GM12878 (cell line): ENCODE measurements at regions not wholly inside any gene's neighbourhood (a gene's known extent, or its start where the extent isn't known, plus 50 kb on each side); places are given as distances from the start of the nearest gene placed in this dataset.

Source experiments
- ATAC-seq: fragments of 200-7000 bp; cut with Tn5 transposase; 3 replicates; pipeline ENCODE4 v1.9.1; 2020; ENCODE audit warnings: mild to moderate bottlenecking, moderate library complexity
- BruUV-seq: library from RNA; stranded (reverse); fragments of 400-500 nt; replicated peaks from 2 replicates; lab custom pipeline; 2021; lab: Mats Ljungman, UMichigan
- CTCF ChIA-PET: fragments of 300-600 bp; sonication (Branson Sonifier 250); formaldehyde crosslinking; extraction: SDS; loops from one replicate; lab custom pipeline; 2021; ENCODE audit warnings: inconsistent platforms; lab: Yijun Ruan, JAX
- POLR2A ChIA-PET: fragments of 350-600 bp; formaldehyde crosslinking; extraction: SDS; loops from one replicate; lab custom pipeline; 2021; ENCODE audit warnings: inconsistent platforms; lab: Charles Lee
- RAD21 ChIA-PET: fragments of 300-600 bp; sonication (Branson Sonifier 250); formaldehyde crosslinking; loops from one replicate; lab custom pipeline; 2023; ENCODE audit warnings: antibody characterized with exemption; ENCODE audit not compliant: unreplicated experiment; lab: Charles Lee
- SMC1A ChIA-PET: fragments of 300-600 bp; sonication (Branson Sonifier 250); formaldehyde crosslinking; loops from one replicate; lab custom pipeline; 2023; ENCODE audit not compliant: unreplicated experiment, uncharacterized antibody; lab: Charles Lee
- DNase-seq: peaks from one replicate; pipeline ENCODE4 v3.0.0-alpha.2; 2011; ENCODE audit warnings: low read depth, low spot score
- FAIRE-seq: peaks from 3 replicates; lab custom pipeline; 2011; peaks lifted over from hg19 to GRCh38; lab: Jason Lieb, UNC
- H2AFZ ChIP-seq: 2 replicates; pipeline ENCODE4 v1.6.0; 2011; ENCODE audit warnings: low read depth, low read length, control low read depth; ENCODE audit not compliant: control insufficient read depth
- H3K27ac ChIP-seq: 2 replicates; pipeline ENCODE4 v1.5.1; 2011; ENCODE audit warnings: control low read depth; ENCODE audit not compliant: control insufficient read depth, insufficient read depth
- H3K27me3 ChIP-seq, 2 experiments: replicated peaks in 1 of 2; 2 replicates each; pipeline versions ENCODE4 v1.6.0 to v1.6.1; 2011; ENCODE audit warnings: low read length in 1 of 2; ENCODE audit not compliant: control insufficient read depth in 2 of 2, insufficient read depth in 2 of 2
- H3K36me3 ChIP-seq, 2 experiments: 2 replicates each; pipeline ENCODE4 v1.5.1; 2011; ENCODE audit warnings: low read length in 1 of 2; ENCODE audit not compliant: control insufficient read depth in 2 of 2, insufficient read depth in 2 of 2
- H3K4me1 ChIP-seq: 2 replicates; pipeline ENCODE4 v1.6.1; 2011; ENCODE audit warnings: mild to moderate bottlenecking, low read length, moderate library complexity, mixed read lengths; ENCODE audit not compliant: control insufficient read depth, insufficient read depth
- H3K4me2 ChIP-seq: 2 replicates; pipeline ENCODE4 v1.6.0; 2011; ENCODE audit warnings: control low read depth; ENCODE audit not compliant: control insufficient read depth, insufficient read depth
- H3K4me3 ChIP-seq: fragments of 200-600 bp; sonication (generic); 2 replicates; pipeline ENCODE4 v1.5.1; 2016
- H3K79me2 ChIP-seq: 2 replicates; pipeline ENCODE4 v1.6.0; 2011; ENCODE audit warnings: low read length; ENCODE audit not compliant: control insufficient read depth, insufficient read depth
- H3K9ac ChIP-seq: 2 replicates; pipeline ENCODE4 v1.8.0; 2011; ENCODE audit warnings: low read length, control low read depth, mixed read lengths; ENCODE audit not compliant: control insufficient read depth, insufficient read depth
- H3K9me3 ChIP-seq: replicated peaks from 3 replicates; pipeline ENCODE4 v1.5.1; 2011; ENCODE audit warnings: mild to moderate bottlenecking, low read length; ENCODE audit not compliant: control insufficient read depth, insufficient read depth
- H4K20me1 ChIP-seq: 2 replicates; pipeline ENCODE4 v1.6.0; 2011; ENCODE audit not compliant: control insufficient read depth, insufficient read depth
- ATF3 ChIP-seq: IDR thresholded peaks from 2 replicates; pipeline ENCODE4 v1.6.1; 2011; ENCODE audit warnings: low read depth, mild to moderate bottlenecking, low read length, moderate library complexity, borderline replicate concordance; ENCODE audit errors: extremely low read depth
- BRCA1 ChIP-seq: IDR thresholded peaks from 2 replicates; pipeline ENCODE4 v1.6.1; 2011; ENCODE audit warnings: low read depth, low read length, improper control_type of control experiment
- MEF2B ChIP-seq: fragments of 450-650 bp; IDR thresholded peaks from 2 replicates; pipeline ENCODE4 v1.6.1; 2018; ENCODE audit warnings: mild to moderate bottlenecking, moderate library complexity; ENCODE audit not compliant: partially characterized antibody, poor library complexity, severe bottlenecking
- MTA3 ChIP-seq: IDR thresholded peaks from 2 replicates; pipeline ENCODE4 v1.6.1; 2012; ENCODE audit warnings: low read length, inconsistent platforms, borderline replicate concordance
- NBN ChIP-seq: fragments of 450-650 bp; IDR thresholded peaks from 2 replicates; pipeline ENCODE4 v1.6.1; 2016
- NRF1 ChIP-seq: conservative IDR thresholded peaks from 2 replicates; pipeline ENCODE4 v1.6.1; 2011; ENCODE audit warnings: mild to moderate bottlenecking, low read depth, low read length, improper control_type of control experiment
- POLR2AphosphoS2 ChIP-seq: IDR thresholded peaks from 2 replicates; pipeline ENCODE4 v1.6.1; 2011; ENCODE audit warnings: low read depth, mild to moderate bottlenecking, low read length, improper control_type of control experiment, moderate library complexity
- RUNX3 ChIP-seq: IDR thresholded peaks from 2 replicates; pipeline ENCODE4 v1.6.1; 2012; ENCODE audit warnings: low read length, inconsistent platforms
- SIX5 ChIP-seq: IDR thresholded peaks from 2 replicates; pipeline ENCODE4 v1.6.1; 2011; ENCODE audit warnings: mild to moderate bottlenecking, low read depth, low read length, moderate library complexity; ENCODE audit not compliant: severe bottlenecking
- SMARCA5 ChIP-seq: fragments of 450-650 bp; IDR thresholded peaks from 2 replicates; pipeline ENCODE4 v1.6.1; 2017; ENCODE audit warnings: mild to moderate bottlenecking
- SREBF1 ChIP-seq: IDR thresholded peaks from 2 replicates; pipeline ENCODE4 v1.6.1; 2012; ENCODE audit warnings: mild to moderate bottlenecking, low read length
- STAT3 ChIP-seq: IDR thresholded peaks from 2 replicates; pipeline ENCODE4 v1.6.1; 2011; ENCODE audit warnings: low read depth, low read length, improper control_type of control experiment
- TARDBP ChIP-seq: IDR thresholded peaks from 2 replicates; pipeline ENCODE4 v1.6.1; 2016; ENCODE audit warnings: borderline replicate concordance
- TCF3 ChIP-seq: IDR thresholded peaks from 2 replicates; pipeline ENCODE4 v1.6.1; 2012; ENCODE audit warnings: low read depth, mild to moderate bottlenecking, low read length, borderline replicate concordance; ENCODE audit not compliant: insufficient read depth
- WRNIP1 ChIP-seq: IDR thresholded peaks from 2 replicates; pipeline ENCODE4 v1.6.1; 2011; ENCODE audit warnings: low read depth, low read length, improper control_type of control experiment, borderline replicate concordance
- YBX1 ChIP-seq: fragments of 450-650 bp; IDR thresholded peaks from 2 replicates; pipeline ENCODE4 v1.6.1; 2016; ENCODE audit warnings: antibody characterized with exemption
- ZNF207 ChIP-seq: fragments of 450-650 bp; IDR thresholded peaks from 2 replicates; pipeline ENCODE4 v1.6.1; 2014; ENCODE audit warnings: antibody characterized with exemption, mild to moderate bottlenecking, borderline replicate concordance
- ZZZ3 ChIP-seq: IDR thresholded peaks from 2 replicates; pipeline ENCODE4 v1.6.1; 2011; ENCODE audit warnings: low read depth; ENCODE audit not compliant: control insufficient read depth, insufficient read length
- WGBS: methylation state at CpG from one replicate; pipeline ENCODE4 v1.1.6; 2016; ENCODE audit warnings: low lambda C conversion rate; ENCODE audit not compliant: insufficient replicate concordance, insufficient coverage; ENCODE audit errors: missing lambda C conversion rate; 5-methylcytosine and 5-hydroxymethylcytosine counted together
- in situ Hi-C: fragments of 300-500 bp; cut with MboI; formaldehyde crosslinking; loops from 9 replicates; pipeline ENCODE4 v1.14.3; 2018; ENCODE audit warnings: mixed read lengths
- intact Hi-C: fragments of 100-400 bp; cut with micrococcal nuclease; formaldehyde crosslinking; loops from one replicate; pipeline ENCODE4 v1.14.2; 2022; ENCODE audit not compliant: unreplicated experiment

DNA sequence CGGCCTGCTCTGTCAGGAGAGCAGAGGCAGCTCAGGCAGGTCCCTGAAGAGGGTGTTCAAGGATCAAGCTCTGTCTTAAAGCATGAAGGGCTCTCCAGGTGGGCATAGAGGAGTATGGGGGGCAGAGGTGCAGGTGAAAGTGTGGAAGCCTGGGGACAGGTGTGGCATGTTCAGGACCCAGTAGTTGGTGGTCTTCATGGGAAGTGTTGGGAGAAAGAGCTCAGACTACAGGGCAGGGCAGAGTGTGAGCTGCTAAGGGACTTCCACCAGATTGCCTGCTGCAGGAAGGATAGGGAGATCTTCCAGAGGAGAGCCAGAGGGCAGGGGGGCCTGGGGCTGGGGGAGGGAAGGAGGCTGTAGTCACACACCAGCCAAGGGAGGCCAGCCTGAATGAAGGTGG lies 156.5 kb upstream of the GDF10 start:
- no peak overlapping the region for H3K4me2 ChIP-seq
- TF ChIP-seq ATF3 (no peak), SREBF1 (no peak), YBX1 (no peak), RUNX3 (no peak), STAT3 (no peak), NBN (no peak), ZZZ3 (no peak), BRCA1 (no peak), POLR2AphosphoS2 (no peak)
- CTCF ChIA-PET: no interaction called here
- H3K36me3 ChIP-seq: no peaks in the 10 kb centered on the region
- in situ Hi-C loops: no loop called here
- no peak for DNase-seq
- no peaks in the 10 kb centered on the region; a peak in 1 of 4 replicates for H3K27me3 ChIP-seq
- H2AFZ ChIP-seq: no peak overlapping the region
- no TSS peak for BruUV-seq
- RAD21 ChIA-PET: no interaction called here
- no peaks in the 10 kb centered on the region for H4K20me1 ChIP-seq
- POLR2A ChIA-PET: no interaction called here
- H3K4me3 ChIP-seq: no peak overlapping the region
- H3K27ac ChIP-seq: no peak overlapping the region
- no peak overlapping the region for H3K9ac ChIP-seq
- no peak for ATAC-seq
- H3K79me2 ChIP-seq: no peaks in the 10 kb centered on the region
- FAIRE-seq: no peak
- no peaks in the 10 kb centered on the region for H3K4me1 ChIP-seq
- SMC1A ChIA-PET: interaction anchor here (0.5 kb wide), 1 partner anchor 205 kb away, joined by 3 read pairs; the partner anchor contains the start of gene RBP3
- WGBS: 0% methylated on average over 1 of the region's 1 CpG
- no peaks in the 10 kb centered on the region for H3K9me3 ChIP-seq
- intact Hi-C loops: no loop called here

DNA sequence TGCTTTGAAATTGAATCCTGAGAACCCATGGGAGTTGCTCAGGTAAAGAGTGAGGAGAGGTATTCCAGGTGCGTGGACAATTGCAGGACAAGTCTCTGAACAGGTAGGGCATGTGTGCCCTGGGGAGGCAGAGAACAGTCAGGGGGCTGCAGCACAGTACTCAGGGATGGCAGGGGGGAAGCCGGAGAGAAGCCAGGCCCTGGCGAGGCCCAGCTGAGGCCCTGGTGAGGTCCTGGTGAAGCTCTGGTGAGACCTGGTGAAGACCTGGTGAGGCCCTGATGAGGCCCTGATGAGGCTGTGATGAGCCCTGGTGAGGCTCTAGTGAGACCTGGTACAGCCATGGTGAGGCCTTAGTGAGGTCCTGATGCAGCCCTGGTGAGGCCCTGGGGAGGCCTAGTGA lies 155.5 kb upstream of the GDF10 start:
- 49% methylated on average over 3 of the region's 3 CpGs for WGBS
- ChIA-PET CTCF (no interaction called here), POLR2A (no interaction called here), SMC1A (no interaction called here), RAD21 (no interaction called here)
- ATAC-seq (no peak), DNase-seq (no peak), FAIRE-seq (no peak)
- no peaks in the 10 kb centered on the region for H3K79me2 ChIP-seq
- H3K9me3 ChIP-seq: no peaks in the 10 kb centered on the region
- no peak overlapping the region for H3K4me3 ChIP-seq
- intact Hi-C loops: no loop called here
- no peak overlapping the region for H3K27ac ChIP-seq
- H2AFZ ChIP-seq: no peak overlapping the region
- no peaks in the 10 kb centered on the region for H3K36me3 ChIP-seq
- H4K20me1 ChIP-seq: no peaks in the 10 kb centered on the region
- H3K9ac ChIP-seq: no peak overlapping the region
- no peak overlapping the region for H3K4me2 ChIP-seq
- no peaks in the 10 kb centered on the region; a peak in 1 of 4 replicates for H3K27me3 ChIP-seq
- no TSS peak for BruUV-seq
- H3K4me1 ChIP-seq: no peaks in the 10 kb centered on the region
- in situ Hi-C loops: no loop called here
- TF ChIP-seq SIX5 (no peak), MEF2B (no peak), ATF3 (no peak), NRF1 (no peak), WRNIP1 (no peak), MTA3 (no peak), SMARCA5 (no peak), TARDBP (no peak), TCF3 (no peak), ZNF207 (no peak)
